DMS53 treated with DMSO at 0.1 percent for 48 hours (cell line): ENCODE measurements at regions not wholly inside any gene's neighbourhood (a gene's known extent, or its start where the extent isn't known, plus 50 kb on each side); places are given as distances from the start of the nearest gene placed in this dataset.
"Not testable (repeated sequence)": the region's sequence is repeated elsewhere in the genome, so short reads cannot be mapped to it uniquely, and the experiment has no call there.

ENCODE experiments used
- DNase-seq: peaks from one replicate; lab custom pipeline; 2025; ENCODE audit not compliant: unreplicated experiment; lab: John Stamatoyannopoulos, UW

DNA sequence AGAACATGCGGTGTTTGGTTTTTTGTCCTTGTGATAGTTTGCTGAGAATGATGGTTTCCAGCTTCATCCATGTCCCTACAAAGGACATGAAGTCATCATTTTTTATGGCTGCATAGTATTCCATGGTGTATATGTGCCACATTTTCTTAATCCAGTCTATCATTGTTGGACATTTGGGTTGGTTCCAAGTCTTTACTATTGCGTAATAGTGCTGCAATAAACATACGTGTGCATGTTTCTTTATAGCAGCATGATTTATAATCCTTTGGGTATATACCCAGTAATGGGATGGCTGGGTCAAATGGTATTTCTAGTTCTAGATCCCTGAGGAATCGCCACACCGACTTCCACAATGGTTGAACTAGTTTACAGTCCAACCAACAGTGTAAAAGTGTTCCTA, 471.6 kb upstream of the MEIS1 start:
- not testable (repeated sequence) for DNase-seq

- DNase-seq: no peak
Observed at GRCh38 chr2:65960953-65961352, 474.0 kb upstream of the MEIS1 start.

DNA sequence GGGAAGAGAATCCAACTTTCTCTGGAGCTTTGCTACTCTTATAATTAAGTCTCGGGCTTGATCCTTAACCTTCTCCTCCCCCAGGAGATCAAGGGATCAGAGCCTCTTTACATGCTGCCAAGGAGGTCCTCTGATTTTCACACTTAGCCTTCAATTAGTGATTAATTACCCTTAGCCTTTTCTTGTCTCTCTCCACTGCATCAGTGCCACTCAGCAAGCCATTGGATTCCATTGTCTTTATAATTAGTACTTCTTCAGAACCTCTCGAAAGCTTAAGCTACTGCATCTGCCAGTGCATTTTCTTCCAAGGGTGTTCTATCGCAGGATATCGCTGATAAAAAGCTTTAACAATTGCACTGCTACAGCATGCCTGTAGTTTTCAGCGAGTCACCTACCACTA, 477.0 kb upstream of the MEIS1 start:
- DNase-seq: no peak

DNA sequence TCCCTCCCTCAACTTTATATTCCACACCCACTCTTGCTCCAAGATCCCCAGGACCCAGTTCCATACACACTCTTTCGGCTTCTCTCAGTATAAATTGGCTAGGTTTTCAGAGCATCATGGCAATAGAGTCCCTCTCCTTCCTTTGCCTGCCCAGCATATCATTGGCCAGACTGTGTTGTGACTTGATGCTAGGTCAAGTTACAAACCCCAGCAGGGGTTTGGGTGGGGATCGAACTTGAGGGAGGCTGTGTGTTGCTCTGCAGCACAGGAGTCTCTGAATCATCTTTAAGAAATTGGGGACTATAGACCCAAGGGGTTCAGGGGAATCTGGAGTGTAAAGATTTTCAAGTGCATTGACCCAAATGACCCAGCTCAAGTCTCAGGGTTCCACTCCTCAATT, 477.5 kb upstream of the MEIS1 start:
- no peak for DNase-seq

DNA sequence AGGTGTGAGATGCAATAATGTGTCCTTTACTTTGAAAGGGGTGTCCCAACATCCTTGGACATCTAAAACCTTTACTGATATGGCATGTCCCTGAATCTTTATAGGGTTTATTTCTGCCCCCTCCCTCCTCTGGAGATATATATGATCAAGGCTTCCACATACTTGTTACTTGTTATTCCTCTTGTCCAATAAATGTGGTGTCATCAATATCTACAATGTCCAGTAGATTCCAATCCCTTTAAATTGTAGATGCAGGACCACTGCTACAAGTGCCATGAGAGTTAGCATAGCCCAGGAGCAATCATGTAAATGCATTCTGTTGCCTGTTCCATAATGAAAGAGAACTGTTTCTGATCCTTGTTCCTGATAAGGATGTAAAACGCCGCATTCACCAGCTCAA, 479.7 kb upstream of the MEIS1 start:
- DNase-seq: no peak

DNA sequence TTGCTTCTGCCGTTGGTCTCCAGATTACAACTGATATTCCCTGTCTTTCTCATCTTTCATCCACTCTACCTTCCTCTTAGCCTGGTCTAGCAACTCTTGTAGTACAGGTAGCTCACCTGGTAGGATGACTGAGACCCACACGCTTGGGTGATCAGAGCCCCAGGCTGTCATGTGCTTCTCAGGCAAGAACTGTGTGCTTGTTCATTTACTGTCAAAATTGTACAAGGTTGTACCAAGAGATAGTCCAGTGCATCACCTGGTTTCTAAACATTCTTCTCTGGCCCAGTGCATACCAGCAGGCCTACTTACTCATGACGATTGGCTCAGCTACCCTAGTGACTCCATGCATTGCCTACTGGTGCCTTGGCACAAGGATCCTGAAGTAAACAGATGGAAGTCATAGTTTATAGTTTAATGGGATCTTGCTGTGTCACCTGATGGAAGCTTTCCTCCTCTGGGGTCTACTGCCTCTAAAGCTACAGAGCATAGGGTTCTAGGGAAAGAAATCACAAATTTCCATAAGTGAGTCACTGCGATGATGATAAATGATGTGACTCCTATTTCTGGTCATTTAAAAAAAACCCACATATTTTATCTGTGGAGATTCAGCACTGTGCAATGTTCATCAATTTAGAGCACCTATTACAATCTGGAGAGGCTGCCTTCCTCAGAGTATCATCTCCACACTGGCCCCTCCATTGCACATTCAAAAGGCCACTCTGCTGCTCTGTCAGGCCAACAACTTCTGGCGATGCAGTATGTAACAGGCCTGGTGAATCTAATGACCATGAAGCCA, 481.8 kb upstream of the MEIS1 start:
- DNase-seq: no peak

DNA sequence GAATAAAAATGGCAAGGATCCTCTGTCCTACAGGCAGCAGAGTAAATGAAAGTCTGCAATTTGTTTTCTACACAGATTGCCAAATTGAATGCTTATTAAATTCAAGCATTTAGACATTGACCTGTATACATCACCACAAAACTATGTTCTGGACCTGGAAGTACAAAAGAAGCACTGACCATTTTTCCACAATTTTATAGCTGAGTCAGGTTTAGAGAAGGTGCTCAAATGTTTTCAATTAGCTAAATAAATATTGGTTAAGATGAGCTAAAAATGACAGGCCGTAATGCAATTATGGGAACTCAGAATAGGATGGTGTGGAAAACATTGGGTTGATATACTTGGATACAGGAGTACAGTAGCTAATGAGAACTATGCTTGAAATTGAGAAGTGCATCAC, 490.7 kb upstream of the MEIS1 start:
- DNase-seq: no peak

GRCh38 chr2:65943099-65943786, 491.7 kb upstream of the MEIS1 start:
- no peak for DNase-seq

GRCh38 chr2:65940856-65941255, 494.1 kb upstream of the MEIS1 start:
- no peak for DNase-seq

GRCh38 chr2:65939687-65940086, 495.2 kb upstream of the MEIS1 start:
- DNase-seq: peak; percentile 90

DNA sequence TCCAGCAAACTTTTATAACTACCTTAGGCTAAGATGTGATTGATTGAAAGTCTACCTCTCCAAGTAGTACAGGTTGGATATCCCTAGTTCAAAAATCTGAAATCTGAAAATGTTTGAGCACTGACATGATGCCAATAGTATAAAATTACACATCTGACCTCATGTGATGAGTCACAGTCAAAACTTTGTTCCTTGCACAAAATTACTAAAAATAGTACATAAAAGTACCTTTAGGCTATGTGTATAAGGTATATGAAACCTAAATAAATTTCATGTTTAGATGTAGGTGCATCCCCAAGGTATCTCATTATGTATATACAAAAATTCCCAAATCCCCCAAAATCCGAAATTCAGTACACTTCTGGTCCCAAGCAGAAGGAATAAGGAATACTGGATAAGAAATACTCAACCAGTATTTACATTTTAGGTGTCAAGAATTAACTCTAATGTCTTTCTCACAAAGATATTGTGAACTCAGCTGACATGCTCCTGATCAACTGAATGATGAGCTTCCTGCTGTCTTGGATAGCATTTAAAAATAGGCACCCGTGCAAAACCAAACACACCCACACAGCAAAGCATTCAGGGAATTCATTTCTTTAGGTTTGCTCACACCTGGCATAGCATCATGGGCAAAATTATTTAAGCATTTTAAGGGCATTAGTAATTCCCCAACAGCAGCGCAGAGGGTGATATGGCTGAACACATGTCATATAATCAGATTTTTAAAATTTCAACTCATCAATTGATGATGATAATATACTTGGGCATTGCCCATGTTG, 497.4 kb upstream of the MEIS1 start:
- no peak for DNase-seq

DNA sequence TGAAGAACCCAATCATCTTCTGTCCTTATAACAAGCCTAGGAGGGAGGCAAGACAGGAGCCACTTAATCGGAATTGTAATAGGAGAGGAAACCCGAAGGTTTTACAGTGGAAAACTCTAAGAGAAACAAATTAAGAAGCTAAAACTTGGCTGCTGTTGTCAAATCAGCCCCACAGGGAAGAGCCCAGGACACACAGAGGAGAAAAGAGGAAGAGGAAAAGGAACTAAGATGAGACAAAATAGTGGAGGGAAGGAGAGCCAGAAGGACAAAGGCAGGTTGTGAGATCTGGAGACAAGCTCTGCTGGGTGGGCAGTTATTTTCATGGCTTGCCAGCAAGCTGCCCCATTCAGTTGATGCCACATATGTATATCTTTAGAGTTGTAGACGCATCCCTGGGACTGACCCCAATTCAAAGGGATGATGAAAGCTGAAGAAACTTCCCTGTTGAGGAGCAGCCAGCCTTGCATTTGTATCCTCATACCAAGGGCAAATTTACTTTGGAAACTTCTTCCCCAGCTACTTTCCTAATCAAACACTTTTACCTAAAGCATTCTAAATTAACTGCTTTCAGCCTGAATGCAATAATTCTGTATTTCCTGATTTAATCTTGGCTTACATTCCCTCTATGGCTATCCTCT, 499.8 kb upstream of the MEIS1 start:
- no peak for DNase-seq

DNA sequence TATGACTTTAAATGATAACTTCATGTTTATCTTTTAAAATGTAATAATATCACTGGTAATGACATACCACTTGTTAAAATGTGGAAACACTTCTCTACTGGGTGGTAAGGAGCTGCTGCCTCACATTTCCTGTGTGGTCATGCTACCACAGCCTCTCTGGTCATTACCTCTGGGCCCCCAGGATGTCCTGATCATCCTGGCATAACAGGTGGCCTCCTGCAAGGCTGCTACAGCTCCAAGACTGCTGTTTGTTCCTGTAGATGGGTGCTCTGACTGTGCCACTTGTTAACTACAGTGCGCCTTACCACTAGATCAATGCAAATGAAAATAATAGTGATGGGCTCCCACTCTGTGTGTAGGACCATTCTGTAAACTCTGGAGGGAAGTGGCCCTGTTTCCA, 500.2 kb upstream of the SPRED2 start:
- no peak for DNase-seq

- no peak for DNase-seq
Observed at GRCh38 chr2:65931056-65931455, 498.7 kb upstream of the SPRED2 start.

GRCh38 chr2:65930259-65930658, 497.9 kb upstream of the SPRED2 start:
- DNase-seq: no peak

DNA sequence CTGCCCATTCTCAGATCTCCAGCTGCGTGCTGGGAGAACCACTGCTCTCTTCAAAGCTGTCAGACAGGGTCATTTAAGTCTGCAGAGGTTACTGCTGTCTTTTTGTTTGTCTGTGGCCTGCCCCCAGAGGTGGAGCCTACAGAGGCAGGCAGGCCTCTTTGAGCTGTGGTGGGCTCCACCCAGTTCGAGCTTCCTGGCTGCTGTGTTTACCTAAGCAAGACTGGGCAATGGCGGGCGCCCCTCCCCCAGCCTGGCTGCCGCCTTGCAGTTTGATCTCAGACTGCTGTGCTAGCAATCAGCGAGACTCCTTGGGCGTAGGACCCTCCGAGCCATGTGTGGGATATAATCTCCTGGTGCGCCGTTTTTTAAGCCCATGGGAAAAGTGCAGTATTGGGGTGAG, 497.3 kb upstream of the SPRED2 start:
- DNase-seq: not testable (repeated sequence)

DNA sequence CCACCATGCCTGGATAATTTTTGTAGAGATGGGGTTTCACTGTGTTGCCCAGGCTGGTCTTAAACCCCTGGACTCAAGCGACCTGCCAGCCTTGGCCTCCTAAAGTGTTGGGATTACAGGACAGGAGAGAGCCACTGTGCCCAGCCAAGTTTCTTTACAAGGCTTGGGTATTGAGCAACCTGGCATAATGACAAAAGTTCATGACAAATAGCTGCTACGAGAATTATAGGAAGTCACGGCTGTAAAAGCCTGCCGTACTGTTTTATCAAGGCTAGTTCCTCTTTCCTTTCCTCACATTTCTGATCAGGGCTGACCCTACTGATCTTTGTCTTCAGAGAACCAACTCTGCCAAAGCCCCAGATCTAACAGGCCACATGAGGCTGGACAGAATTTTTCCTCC, 490.4 kb upstream of the SPRED2 start:
- no peak for DNase-seq

- DNase-seq: no peak
Observed at GRCh38 chr2:65922030-65922429, 489.6 kb upstream of the SPRED2 start.

- DNase-seq: no peak
Observed at GRCh38 chr2:65921116-65921515, 488.7 kb upstream of the SPRED2 start.

DNA sequence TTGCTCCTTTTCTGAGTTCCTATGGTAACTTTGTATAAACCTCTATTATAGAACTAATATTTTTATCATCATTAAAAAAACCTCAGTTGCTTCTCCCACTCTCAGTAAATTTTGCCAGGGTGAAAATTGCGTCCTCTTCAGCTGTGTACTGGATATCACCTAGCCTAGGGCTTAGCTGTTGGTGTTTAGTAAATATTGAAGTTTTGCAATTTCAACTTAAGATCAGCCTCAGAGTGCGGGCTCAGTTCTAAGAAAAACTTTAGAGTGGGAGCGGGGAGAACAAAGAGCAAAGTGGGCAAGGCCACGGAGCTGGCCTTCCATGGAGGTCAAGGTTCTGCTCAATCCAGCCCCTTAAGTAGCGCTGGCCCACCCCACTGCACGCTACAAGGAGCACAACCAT, 488.3 kb upstream of the SPRED2 start:
- DNase-seq: no peak

DNA sequence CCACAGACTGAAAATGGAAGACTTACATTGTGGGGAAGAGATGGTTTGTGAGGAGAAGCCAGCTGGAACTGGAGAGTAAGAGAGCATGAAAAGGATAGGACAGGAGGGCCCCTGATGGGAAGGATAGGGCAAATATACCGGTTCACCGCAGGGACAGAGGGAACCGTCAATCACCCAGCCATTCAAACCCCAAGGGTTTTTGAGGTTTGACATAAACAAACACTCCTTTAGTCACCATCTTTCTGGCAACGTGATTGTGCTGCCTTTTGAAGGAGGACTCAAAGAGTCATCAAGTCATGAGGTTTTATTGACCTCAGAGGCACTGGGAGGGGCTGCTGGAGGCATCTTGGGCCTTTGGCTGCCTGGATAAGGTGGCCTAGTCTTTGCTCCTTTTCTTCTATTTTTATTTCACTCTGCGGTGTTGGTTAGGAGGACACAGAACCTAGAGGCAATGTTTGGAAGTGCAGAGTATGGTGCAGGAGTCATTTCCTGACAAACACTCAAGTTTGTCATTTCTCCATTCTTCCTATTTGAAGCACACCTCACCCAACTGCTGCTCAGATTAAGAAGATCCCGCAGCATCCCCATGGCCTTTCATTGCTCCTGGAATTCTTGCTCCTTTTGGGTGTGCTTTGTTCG, 487.3 kb upstream of the SPRED2 start:
- DNase-seq: peak; percentile 37
